ENCODE measurements at regions not wholly inside any gene's neighbourhood (a gene's known extent, or its start where the extent isn't known, plus 50 kb on each side); places are given as distances from the start of the nearest gene placed in this dataset.

DNA sequence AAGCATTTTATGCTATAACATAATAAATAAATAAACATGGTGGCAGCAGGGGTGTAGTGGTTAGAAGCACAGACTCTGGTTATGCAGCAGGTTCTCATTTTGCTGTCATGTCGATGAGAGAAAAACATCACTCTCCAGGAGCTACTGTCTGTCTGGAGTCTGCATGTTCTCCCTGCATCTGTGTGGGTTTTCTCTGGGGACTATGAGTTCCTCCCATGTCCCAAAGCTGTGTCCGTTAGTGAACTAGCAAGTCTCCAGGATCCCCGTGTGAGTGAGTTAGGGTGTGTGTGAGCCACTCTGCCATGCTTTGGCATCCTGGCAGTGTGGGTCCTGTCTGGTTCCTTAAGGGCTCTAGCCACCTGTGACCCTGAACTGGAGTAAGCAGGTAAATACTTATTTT, 585.6 kb upstream of the AGA start:
- 78 to 87% (median 81%) methylated on average over 3 of the region's 3 CpGs for WGBS, 5 donors
- Histone ChIP-seq H3K4me3 (no peak overlapping the region), H3K36me3 (no peaks in the 10 kb centered on the region), H3K4me1 (no peaks in the 10 kb centered on the region), H3K27ac (no peak overlapping the region), H3K9me3 (peaks cover 0 to 15% (median 2%) of the 10 kb centered on the region in 8 donors), H3K27me3 (replicated peaks in 1 of 7) (no peaks in the 10 kb centered on the region)
- TF ChIP-seq, protein P1, sequence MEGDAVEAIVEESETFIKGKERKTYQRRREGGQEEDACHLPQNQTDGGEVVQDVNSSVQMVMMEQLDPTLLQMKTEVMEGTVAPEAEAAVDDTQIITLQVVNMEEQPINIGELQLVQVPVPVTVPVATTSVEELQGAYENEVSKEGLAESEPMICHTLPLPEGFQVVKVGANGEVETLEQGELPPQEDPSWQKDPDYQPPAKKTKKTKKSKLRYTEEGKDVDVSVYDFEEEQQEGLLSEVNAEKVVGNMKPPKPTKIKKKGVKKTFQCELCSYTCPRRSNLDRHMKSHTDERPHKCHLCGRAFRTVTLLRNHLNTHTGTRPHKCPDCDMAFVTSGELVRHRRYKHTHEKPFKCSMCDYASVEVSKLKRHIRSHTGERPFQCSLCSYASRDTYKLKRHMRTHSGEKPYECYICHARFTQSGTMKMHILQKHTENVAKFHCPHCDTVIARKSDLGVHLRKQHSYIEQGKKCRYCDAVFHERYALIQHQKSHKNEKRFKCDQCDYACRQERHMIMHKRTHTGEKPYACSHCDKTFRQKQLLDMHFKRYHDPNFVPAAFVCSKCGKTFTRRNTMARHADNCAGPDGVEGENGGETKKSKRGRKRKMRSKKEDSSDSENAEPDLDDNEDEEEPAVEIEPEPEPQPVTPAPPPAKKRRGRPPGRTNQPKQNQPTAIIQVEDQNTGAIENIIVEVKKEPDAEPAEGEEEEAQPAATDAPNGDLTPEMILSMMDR (IDR thresholded peaks at IDR 0.05 in 8 of 11, conservative IDR thresholded peaks at IDR 0.05 in 3 of 11) = no peak
- no peak for TF ChIP-seq POLR2AphosphoS5 (IDR thresholded peaks at IDR 0.05)
- TF ChIP-seq POLR2A (IDR thresholded peaks at IDR 0.05) = no peak
- intact Hi-C loops (cut with DNase I; ENCODE audit: low total_unique reads) = no loop called here
- no peak for DNase-seq

DNA sequence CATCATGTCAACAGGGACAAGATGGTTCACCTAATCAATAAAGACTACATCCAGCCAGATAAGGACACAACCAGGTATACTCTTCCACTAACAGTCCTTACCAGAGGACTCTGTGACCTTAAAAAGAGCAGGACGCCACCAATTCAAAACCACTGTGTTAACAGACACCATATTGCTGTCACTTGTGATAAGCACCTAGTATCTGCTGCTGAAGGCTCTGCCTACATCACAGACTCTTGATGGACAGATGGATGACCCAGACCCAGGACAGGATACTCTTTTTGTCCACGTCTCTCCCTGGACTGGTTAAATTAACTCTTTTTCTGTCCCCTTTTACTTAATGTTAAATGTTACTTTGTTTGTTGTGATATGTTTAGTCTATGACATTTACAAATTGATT, 586.2 kb upstream of the AGA start:
- H3K9me3 ChIP-seq = peaks cover 0 to 15% (median 2%) of the 10 kb centered on the region in 8 donors
- intact Hi-C loops (cut with DNase I; ENCODE audit: low total_unique reads) = no loop called here
- WGBS, 5 donors = 59 to 71% (median 62%) methylated on average over 2 of the region's 2 CpGs
- no peaks in the 10 kb centered on the region for H3K36me3 ChIP-seq
- no peaks in the 10 kb centered on the region for H3K4me1 ChIP-seq
- H3K4me3 ChIP-seq = no peak overlapping the region
- TF ChIP-seq, protein P1 (IDR thresholded peaks at IDR 0.05 in 8 of 11, conservative IDR thresholded peaks at IDR 0.05 in 3 of 11) = no peak
- TF ChIP-seq POLR2AphosphoS5 (IDR thresholded peaks at IDR 0.05) (no peak), POLR2A (IDR thresholded peaks at IDR 0.05) (no peak)
- DNase-seq = no peak
- H3K27me3 ChIP-seq (replicated peaks in 1 of 7) = no peaks in the 10 kb centered on the region
- H3K27ac ChIP-seq = no peak overlapping the region

DNA sequence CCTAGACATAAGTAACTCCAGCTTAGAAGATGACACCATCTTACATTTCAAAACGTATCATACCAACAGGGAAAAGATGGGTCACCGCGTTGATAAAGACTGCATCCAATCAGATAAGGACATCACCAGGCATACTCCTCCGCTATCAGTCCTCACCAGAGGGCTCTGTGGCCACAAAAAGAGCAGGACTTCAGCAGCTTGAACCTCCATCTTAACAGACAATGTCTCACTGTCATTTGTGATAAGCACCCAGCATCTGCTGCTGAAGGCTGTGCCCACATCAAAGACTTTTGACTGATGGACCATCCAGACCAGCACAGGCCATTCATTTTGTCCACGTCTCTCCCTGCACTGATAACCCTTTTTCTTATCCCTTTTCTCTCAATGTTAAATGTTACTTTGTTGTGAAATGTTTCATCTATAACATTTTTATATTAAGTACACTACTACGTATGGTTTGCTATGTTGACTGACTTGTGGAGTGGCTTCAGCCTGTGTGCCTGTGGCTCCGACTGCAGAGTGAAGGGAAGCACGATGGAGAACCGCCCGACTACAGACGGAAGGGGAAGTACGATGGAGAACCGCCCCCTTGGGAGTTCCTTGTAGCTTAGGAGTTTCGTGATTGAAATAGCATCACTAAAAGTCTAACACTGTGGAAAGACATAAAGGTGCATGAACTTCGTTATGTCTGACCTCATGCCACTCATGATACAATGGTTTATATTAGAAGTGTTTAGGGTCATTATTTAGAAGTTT, 595.4 kb upstream of the AGA start:
- H3K27me3 ChIP-seq (replicated peaks in 1 of 7) = no peaks in the 10 kb centered on the region
- peaks cover 0 to 8% (median 0%) of the 10 kb centered on the region in 8 donors for H3K9me3 ChIP-seq
- no peak for TF ChIP-seq POLR2A (IDR thresholded peaks at IDR 0.05)
- TF ChIP-seq, protein P1 (IDR thresholded peaks at IDR 0.05 in 8 of 11, conservative IDR thresholded peaks at IDR 0.05 in 3 of 11) = no peak
- TF ChIP-seq POLR2AphosphoS5 (IDR thresholded peaks at IDR 0.05) = no peak
- no peaks in the 10 kb centered on the region for H3K4me1 ChIP-seq
- intact Hi-C loops (cut with DNase I; ENCODE audit: low total_unique reads) = no loop called here
- H3K36me3 ChIP-seq = no peaks in the 10 kb centered on the region
- no peak overlapping the region for H3K27ac ChIP-seq
- no peak for DNase-seq
- no peak overlapping the region for H3K4me3 ChIP-seq
- WGBS, 5 donors = 78 to 84% (median 81%) methylated on average over 15 of the region's 15 CpGs

DNA sequence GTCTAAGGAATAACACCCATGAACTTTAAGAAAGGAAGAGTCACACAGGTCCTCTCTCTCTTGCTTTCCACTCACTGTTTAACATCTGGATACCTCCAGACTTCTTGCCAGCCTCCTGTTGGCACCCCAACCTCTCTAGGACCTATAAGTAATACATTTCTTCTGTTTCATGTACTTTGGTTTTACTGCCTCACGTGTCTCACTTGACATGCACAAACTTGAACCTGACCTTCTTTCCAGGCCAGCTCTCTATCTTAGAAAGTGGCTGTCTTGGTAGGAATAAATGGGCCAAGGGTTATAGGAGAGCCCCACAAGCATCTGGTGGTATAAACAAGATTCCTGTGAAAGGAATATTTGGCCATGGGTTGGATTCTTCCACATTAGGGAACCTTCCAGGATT, 614.8 kb upstream of the AGA start:
- Histone ChIP-seq H3K36me3 (no peaks in the 10 kb centered on the region), H3K4me3 (no peak overlapping the region), H3K27me3 (replicated peaks in 1 of 7) (no peaks in the 10 kb centered on the region), H3K9me3 (peaks cover 0 to 24% (median 14%) of the 10 kb centered on the region in 8 donors), H3K27ac (no peak overlapping the region), H3K4me1 (no peaks in the 10 kb centered on the region)
- intact Hi-C loops (cut with DNase I; ENCODE audit: low total_unique reads) = no loop called here
- TF ChIP-seq POLR2AphosphoS5 (IDR thresholded peaks at IDR 0.05) = no peak
- no peak for TF ChIP-seq POLR2A (IDR thresholded peaks at IDR 0.05)
- TF ChIP-seq, protein P1 (IDR thresholded peaks at IDR 0.05 in 8 of 11, conservative IDR thresholded peaks at IDR 0.05 in 3 of 11) = no peak
- DNase-seq = no peak
- WGBS, 5 donors = 33 to 74% (median 61%) methylated on average over 1 of the region's 1 CpG
